Renal cortical epithelial cell (primary cell): ENCODE measurements at regions not wholly inside any gene's neighbourhood (a gene's known extent, or its start where the extent isn't known, plus 50 kb on each side); places are given as distances from the start of the nearest gene placed in this dataset.
"Not testable (repeated sequence)": the region's sequence is repeated elsewhere in the genome, so short reads cannot be mapped to it uniquely, and the experiment has no call there.

Source experiments
- DNase-seq: peaks from one replicate; pipeline ENCODE4 v3.0.0-alpha.2; 2011; ENCODE audit warnings: low read depth

- DNase-seq, result no peak
These were observed 195.4 kb downstream of the GOLGA6L6 start for GRCh38 chr15:20346082-20346805.

- DNase-seq, result no peak
These were observed 196.1 kb downstream of the GOLGA6L6 start for GRCh38 chr15:20345401-20345958.

- no peak for DNase-seq
These were observed 196.8 kb downstream of the GOLGA6L6 start for GRCh38 chr15:20344601-20345400.

- DNase-seq, result not testable (repeated sequence)
These were observed 198.0 kb downstream of the GOLGA6L6 start for GRCh38 chr15:20343395-20344211.

GRCh38 chr15:20342601-20343394, 198.8 kb downstream of the GOLGA6L6 start:
- DNase-seq, result not testable (repeated sequence)

GRCh38 chr15:20341901-20342600, 199.5 kb downstream of the GOLGA6L6 start:
- DNase-seq, result no peak

GRCh38 chr15:20340931-20341661, 200.5 kb downstream of the GOLGA6L6 start:
- DNase-seq, result no peak

- no peak for DNase-seq
These were observed 201.2 kb downstream of the GOLGA6L6 start for GRCh38 chr15:20340331-20340811.

- not testable (repeated sequence) for DNase-seq
These were observed 202.4 kb downstream of the GOLGA6L6 start for GRCh38 chr15:20339086-20339791.

- DNase-seq, result not testable (repeated sequence)
These were observed 202.9 kb downstream of the GOLGA6L6 start for GRCh38 chr15:20338671-20339070.

- DNase-seq, result not testable (repeated sequence)
These were observed 204.4 kb downstream of the GOLGA6L6 start for GRCh38 chr15:20337238-20337637.

- DNase-seq, result not testable (repeated sequence)
These were observed 207.1 kb downstream of the GOLGA6L6 start for GRCh38 chr15:20334451-20334850.

GRCh38 chr15:20325751-20326150, 215.8 kb downstream of the GOLGA6L6 start:
- DNase-seq, result not testable (repeated sequence)

GRCh38 chr15:20317132-20317531, 224.5 kb downstream of the GOLGA6L6 start:
- DNase-seq, result not testable (repeated sequence)

- DNase-seq, result not testable (repeated sequence)
These were observed 230.5 kb downstream of the GOLGA6L6 start for GRCh38 chr15:20311014-20311680.

- no peak for DNase-seq
These were observed 231.0 kb downstream of the GOLGA6L6 start for GRCh38 chr15:20310603-20311002.

- not testable (repeated sequence) for DNase-seq
These were observed 231.6 kb downstream of the GOLGA6L6 start for GRCh38 chr15:20309966-20310365.

GRCh38 chr15:20309395-20309794, 232.2 kb downstream of the GOLGA6L6 start:
- DNase-seq, result not testable (repeated sequence)
